ENCODE measurements at regions not wholly inside any gene's neighbourhood (a gene's known extent, or its start where the extent isn't known, plus 50 kb on each side); places are given as distances from the start of the nearest gene placed in this dataset.
"Not testable (repeated sequence)": the region's sequence is repeated elsewhere in the genome, so short reads cannot be mapped to it uniquely, and the experiment has no call there.

- not testable (repeated sequence) for TF ChIP-seq HOXA7 (CRISPR knock-in tag; IDR thresholded peaks at IDR 0.05; ENCODE audit: borderline replicate concordance); ZNF350 (tag by site-specific recombination; IDR thresholded peaks at IDR 0.05); CTCF (tag by site-specific recombination; IDR thresholded peaks at IDR 0.05); ZNF274 (IDR thresholded peaks at IDR 0.05; ENCODE audit: low read length); ZNF274 (tag by site-specific recombination; IDR thresholded peaks at IDR 0.05; ENCODE audit: borderline replicate concordance); ZNF148 (tag by site-specific recombination; IDR thresholded peaks at IDR 0.05; ENCODE audit: borderline replicate concordance); ELK4 (IDR thresholded peaks at IDR 0.05; ENCODE audit: borderline replicate concordance, low read depth, low read length); ZNF335 (tag by site-specific recombination; conservative IDR thresholded peaks at IDR 0.05); RBAK (tag by site-specific recombination; IDR thresholded peaks at IDR 0.05); ZBTB44 (tag by site-specific recombination; IDR thresholded peaks at IDR 0.05)
Measured at GRCh38 chr2:220758376-220758775, 813.7 kb downstream of the EPHA4 start.
